ENCODE measurements at regions not wholly inside any gene's neighbourhood (a gene's known extent, or its start where the extent isn't known, plus 50 kb on each side); places are given as distances from the start of the nearest gene placed in this dataset.

DNA sequence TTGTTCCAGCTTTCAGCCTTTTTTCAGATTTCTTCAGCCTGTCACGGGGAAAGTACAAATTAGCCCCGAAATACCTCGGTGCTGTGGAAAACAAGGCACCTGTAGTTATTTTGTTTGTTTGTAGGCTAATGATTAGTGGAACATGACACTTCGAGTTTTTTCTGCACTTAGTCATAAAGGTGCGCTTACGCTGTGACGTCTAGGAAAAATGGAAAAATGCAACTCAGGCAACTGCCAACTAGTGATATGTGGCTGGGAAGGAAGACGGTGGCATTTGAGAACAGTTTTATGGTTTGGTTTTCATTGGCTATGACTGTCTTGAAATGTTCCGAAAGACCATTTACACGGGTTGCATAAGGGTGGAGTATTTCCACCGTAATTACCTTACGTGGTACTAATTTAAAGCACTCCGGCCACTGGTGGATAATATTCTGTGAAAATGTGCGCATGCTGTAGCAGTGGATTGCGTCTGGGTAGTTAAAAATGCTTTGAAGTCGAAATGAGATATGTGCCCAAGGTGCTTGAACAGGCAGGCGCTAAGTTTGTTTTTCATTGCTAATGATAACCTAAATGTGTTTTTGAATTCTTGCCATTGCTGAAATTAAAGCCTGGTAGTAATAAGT lies 94.5 kb upstream of the CELF2 start:
- Histone ChIP-seq H3K27ac (no peak overlapping the region), H3K4me3 (no peak overlapping the region), H3K4me2 (no peak overlapping the region), H3K9me3 (no peaks in the 10 kb centered on the region), H3K4me1 (no peaks in the 10 kb centered on the region)
- FAIRE-seq: no peak
- WGBS (ENCODE audit: missing lambda C conversion rate): 8% methylated on average over 17 of the region's 17 CpGs
- DNase-seq (ENCODE audit: low read depth in 1 of 2, low spot score in 1 of 2): no peak
- no peak for ATAC-seq
- POLR2A ChIA-PET: no interaction called here
- CTCF ChIA-PET: no interaction called here
- no peak for TF ChIP-seq CBX8 (IDR thresholded peaks at IDR 0.05)
- no peak for TF ChIP-seq POLR2AphosphoS2 (conservative IDR thresholded peaks at IDR 0.05; ENCODE audit: low read length)
- no peak for TF ChIP-seq ZC3H11A (IDR thresholded peaks at IDR 0.05)
- no peak for TF ChIP-seq POLR2A (IDR thresholded peaks at IDR 0.05; ENCODE audit: low read length)
- TF ChIP-seq, protein P1, sequence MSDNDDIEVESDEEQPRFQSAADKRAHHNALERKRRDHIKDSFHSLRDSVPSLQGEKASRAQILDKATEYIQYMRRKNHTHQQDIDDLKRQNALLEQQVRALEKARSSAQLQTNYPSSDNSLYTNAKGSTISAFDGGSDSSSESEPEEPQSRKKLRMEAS (IDR thresholded peaks at IDR 0.05): no peak
- TF ChIP-seq, protein P2, sequence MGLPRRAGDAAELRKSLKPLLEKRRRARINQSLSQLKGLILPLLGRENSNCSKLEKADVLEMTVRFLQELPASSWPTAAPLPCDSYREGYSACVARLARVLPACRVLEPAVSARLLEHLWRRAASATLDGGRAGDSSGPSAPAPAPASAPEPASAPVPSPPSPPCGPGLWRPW (IDR thresholded peaks at IDR 0.05): no peak
- TF ChIP-seq EHF (CRISPR knock-in tag; IDR thresholded peaks at IDR 0.05): no peak

DNA sequence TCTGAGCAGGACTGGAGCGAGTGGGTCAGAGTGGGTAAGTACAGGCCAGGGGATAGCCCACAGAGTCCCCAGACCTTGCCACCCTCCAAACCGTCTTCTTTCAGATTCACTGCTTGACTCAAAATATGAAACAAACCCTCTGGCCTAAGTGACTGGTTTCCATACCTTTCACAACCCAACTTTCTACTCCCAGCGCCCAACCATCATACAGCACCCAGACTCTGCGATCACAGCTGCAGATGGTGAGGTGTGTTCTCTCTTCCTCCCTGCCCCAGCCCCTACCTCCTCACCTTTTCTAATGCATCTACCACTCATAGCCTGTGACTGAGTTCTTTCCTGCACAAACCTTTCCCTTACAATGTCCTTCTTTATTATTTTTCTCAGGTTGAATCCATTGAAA lies 92.0 kb upstream of the CELF2 start:
- Histone ChIP-seq H3K4me3 (no peak overlapping the region), H3K4me1 (no peaks in the 10 kb centered on the region), H3K9me3 (no peaks in the 10 kb centered on the region), H3K27ac (no peak overlapping the region), H3K4me2 (no peak overlapping the region)
- ATAC-seq: no peak
- TF ChIP-seq POLR2AphosphoS2 (conservative IDR thresholded peaks at IDR 0.05; ENCODE audit: low read length) (no peak), CHD2 (IDR thresholded peaks at IDR 0.05; ENCODE audit: low read length, partially characterized antibody) (no peak), CBX2 (IDR thresholded peaks at IDR 0.05; ENCODE audit: borderline replicate concordance, low read depth) (no peak), ZFP36 (IDR thresholded peaks at IDR 0.05; ENCODE audit: borderline replicate concordance, partially characterized antibody) (no peak), KDM1A (IDR thresholded peaks at IDR 0.05; ENCODE audit: low read depth) (no peak), EP300 (IDR thresholded peaks at IDR 0.05) (no peak), JUNB (IDR thresholded peaks at IDR 0.05) (no peak), CHD4 (IDR thresholded peaks at IDR 0.05; ENCODE audit: borderline replicate concordance) (no peak), SMC3 (IDR thresholded peaks at IDR 0.05) (no peak), HOXB13 (CRISPR knock-in tag; IDR thresholded peaks at IDR 0.05; ENCODE audit: low read depth) (no peak), RARB (CRISPR knock-in tag; IDR thresholded peaks at IDR 0.05) (no peak), PHF8 (IDR thresholded peaks at IDR 0.05; ENCODE audit: borderline replicate concordance, low read depth) (no peak)
- TF ChIP-seq, protein P3, sequence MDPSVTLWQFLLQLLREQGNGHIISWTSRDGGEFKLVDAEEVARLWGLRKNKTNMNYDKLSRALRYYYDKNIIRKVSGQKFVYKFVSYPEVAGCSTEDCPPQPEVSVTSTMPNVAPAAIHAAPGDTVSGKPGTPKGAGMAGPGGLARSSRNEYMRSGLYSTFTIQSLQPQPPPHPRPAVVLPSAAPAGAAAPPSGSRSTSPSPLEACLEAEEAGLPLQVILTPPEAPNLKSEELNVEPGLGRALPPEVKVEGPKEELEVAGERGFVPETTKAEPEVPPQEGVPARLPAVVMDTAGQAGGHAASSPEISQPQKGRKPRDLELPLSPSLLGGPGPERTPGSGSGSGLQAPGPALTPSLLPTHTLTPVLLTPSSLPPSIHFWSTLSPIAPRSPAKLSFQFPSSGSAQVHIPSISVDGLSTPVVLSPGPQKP (IDR thresholded peaks at IDR 0.05; ENCODE audit: low read depth, low read length): no peak
- TF ChIP-seq, protein P4, sequence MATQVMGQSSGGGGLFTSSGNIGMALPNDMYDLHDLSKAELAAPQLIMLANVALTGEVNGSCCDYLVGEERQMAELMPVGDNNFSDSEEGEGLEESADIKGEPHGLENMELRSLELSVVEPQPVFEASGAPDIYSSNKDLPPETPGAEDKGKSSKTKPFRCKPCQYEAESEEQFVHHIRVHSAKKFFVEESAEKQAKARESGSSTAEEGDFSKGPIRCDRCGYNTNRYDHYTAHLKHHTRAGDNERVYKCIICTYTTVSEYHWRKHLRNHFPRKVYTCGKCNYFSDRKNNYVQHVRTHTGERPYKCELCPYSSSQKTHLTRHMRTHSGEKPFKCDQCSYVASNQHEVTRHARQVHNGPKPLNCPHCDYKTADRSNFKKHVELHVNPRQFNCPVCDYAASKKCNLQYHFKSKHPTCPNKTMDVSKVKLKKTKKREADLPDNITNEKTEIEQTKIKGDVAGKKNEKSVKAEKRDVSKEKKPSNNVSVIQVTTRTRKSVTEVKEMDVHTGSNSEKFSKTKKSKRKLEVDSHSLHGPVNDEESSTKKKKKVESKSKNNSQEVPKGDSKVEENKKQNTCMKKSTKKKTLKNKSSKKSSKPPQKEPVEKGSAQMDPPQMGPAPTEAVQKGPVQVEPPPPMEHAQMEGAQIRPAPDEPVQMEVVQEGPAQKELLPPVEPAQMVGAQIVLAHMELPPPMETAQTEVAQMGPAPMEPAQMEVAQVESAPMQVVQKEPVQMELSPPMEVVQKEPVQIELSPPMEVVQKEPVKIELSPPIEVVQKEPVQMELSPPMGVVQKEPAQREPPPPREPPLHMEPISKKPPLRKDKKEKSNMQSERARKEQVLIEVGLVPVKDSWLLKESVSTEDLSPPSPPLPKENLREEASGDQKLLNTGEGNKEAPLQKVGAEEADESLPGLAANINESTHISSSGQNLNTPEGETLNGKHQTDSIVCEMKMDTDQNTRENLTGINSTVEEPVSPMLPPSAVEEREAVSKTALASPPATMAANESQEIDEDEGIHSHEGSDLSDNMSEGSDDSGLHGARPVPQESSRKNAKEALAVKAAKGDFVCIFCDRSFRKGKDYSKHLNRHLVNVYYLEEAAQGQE (IDR thresholded peaks at IDR 0.05): no peak
- TF ChIP-seq, protein P5, sequence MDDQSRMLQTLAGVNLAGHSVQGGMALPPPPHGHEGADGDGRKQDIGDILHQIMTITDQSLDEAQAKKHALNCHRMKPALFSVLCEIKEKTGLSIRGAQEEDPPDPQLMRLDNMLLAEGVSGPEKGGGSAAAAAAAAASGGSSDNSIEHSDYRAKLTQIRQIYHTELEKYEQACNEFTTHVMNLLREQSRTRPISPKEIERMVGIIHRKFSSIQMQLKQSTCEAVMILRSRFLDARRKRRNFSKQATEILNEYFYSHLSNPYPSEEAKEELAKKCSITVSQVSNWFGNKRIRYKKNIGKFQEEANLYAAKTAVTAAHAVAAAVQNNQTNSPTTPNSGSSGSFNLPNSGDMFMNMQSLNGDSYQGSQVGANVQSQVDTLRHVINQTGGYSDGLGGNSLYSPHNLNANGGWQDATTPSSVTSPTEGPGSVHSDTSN (IDR thresholded peaks at IDR 0.05): no peak
- TF ChIP-seq, protein P6, sequence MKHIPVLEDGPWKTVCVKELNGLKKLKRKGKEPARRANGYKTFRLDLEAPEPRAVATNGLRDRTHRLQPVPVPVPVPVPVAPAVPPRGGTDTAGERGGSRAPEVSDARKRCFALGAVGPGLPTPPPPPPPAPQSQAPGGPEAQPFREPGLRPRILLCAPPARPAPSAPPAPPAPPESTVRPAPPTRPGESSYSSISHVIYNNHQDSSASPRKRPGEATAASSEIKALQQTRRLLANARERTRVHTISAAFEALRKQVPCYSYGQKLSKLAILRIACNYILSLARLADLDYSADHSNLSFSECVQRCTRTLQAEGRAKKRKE (CRISPR knock-in tag; IDR thresholded peaks at IDR 0.05; ENCODE audit: low read depth): no peak
- ChIA-PET CTCF (interaction anchor here (0.9 kb wide), 1 partner anchor 19 kb away, joined by 3 read pairs; no protein-coding TSS in a partner anchor), POLR2A (no interaction called here)
- WGBS (ENCODE audit: missing lambda C conversion rate): 40% methylated on average over 4 of the region's 4 CpGs
- DNase-seq (ENCODE audit: low read depth in 1 of 2, low spot score in 1 of 2): no peak
- FAIRE-seq: no peak
